NCI-H748 treated with DMSO at 0.1 percent for 48 hours (cell line): ENCODE measurements at regions not wholly inside any gene's neighbourhood (a gene's known extent, or its start where the extent isn't known, plus 50 kb on each side); places are given as distances from the start of the nearest gene placed in this dataset.

Experiments used
- DNase-seq: peaks from one replicate; lab custom pipeline; 2025; lab: John Stamatoyannopoulos, UW

GRCh38 chr11:121793916-121794315 is 322.1 kb downstream of the BLID start:
- DNase-seq, result no peak

GRCh38 chr11:121793291-121793690 is 322.7 kb downstream of the BLID start:
- DNase-seq, result no peak

- DNase-seq, result no peak
Measured at GRCh38 chr11:121792185-121792584, 323.8 kb downstream of the BLID start.

- DNase-seq, result no peak
Measured at GRCh38 chr11:121790430-121790829, 325.6 kb downstream of the BLID start.

GRCh38 chr11:121780971-121781370 is 328.2 kb upstream of the SORL1-AS1 start:
- no peak for DNase-seq

- DNase-seq, result no peak
Measured at GRCh38 chr11:121777056-121777455, 324.3 kb upstream of the SORL1-AS1 start.

GRCh38 chr11:121775276-121775675 is 322.5 kb upstream of the SORL1-AS1 start:
- DNase-seq, result no peak

- no peak for DNase-seq
Measured at GRCh38 chr11:121773076-121773475, 320.3 kb upstream of the SORL1-AS1 start.

GRCh38 chr11:121770939-121771595 is 318.3 kb upstream of the SORL1-AS1 start:
- DNase-seq, result no peak

- no peak for DNase-seq
Measured at GRCh38 chr11:121769191-121769590, 316.4 kb upstream of the SORL1-AS1 start.

GRCh38 chr11:121767433-121767832 is 314.7 kb upstream of the SORL1-AS1 start:
- no peak for DNase-seq

- no peak for DNase-seq
Measured at GRCh38 chr11:121766991-121767390, 314.2 kb upstream of the SORL1-AS1 start.

- no peak for DNase-seq
Measured at GRCh38 chr11:121766166-121766565, 313.4 kb upstream of the SORL1-AS1 start.

- DNase-seq, result no peak
Measured at GRCh38 chr11:121763526-121763925, 310.8 kb upstream of the SORL1-AS1 start.

GRCh38 chr11:121762820-121763219 is 310.1 kb upstream of the SORL1-AS1 start:
- DNase-seq, result no peak

GRCh38 chr11:121761186-121761585 is 308.4 kb upstream of the SORL1-AS1 start:
- DNase-seq, result no peak

GRCh38 chr11:121757480-121758125 is 304.8 kb upstream of the SORL1-AS1 start:
- no peak for DNase-seq

- no peak for DNase-seq
Measured at GRCh38 chr11:121755906-121756305, 303.1 kb upstream of the SORL1-AS1 start.

- DNase-seq, result no peak
Measured at GRCh38 chr11:121755191-121755590, 302.4 kb upstream of the SORL1-AS1 start.

GRCh38 chr11:121754598-121754997 is 301.8 kb upstream of the SORL1-AS1 start:
- no peak for DNase-seq

GRCh38 chr11:121749691-121750090 is 296.9 kb upstream of the SORL1-AS1 start:
- no peak for DNase-seq

- no peak for DNase-seq
Measured at GRCh38 chr11:121748068-121748467, 295.3 kb upstream of the SORL1-AS1 start.

- DNase-seq, result no peak
Measured at GRCh38 chr11:121743285-121743684, 290.5 kb upstream of the SORL1-AS1 start.
